H1 (cell line): ENCODE measurements at regions not wholly inside any gene's neighbourhood (a gene's known extent, or its start where the extent isn't known, plus 50 kb on each side); places are given as distances from the start of the nearest gene placed in this dataset.

Experiments
- CTCF ChIA-PET: fragments of 300-600 bp; sonication (Branson Sonifier 250); formaldehyde crosslinking; loops from one replicate; lab custom pipeline; 2021; ENCODE audit not compliant: partially characterized antibody; lab: Charles Lee
- POLR2A ChIA-PET: fragments of 300-600 bp; sonication (Branson Sonifier 250); formaldehyde crosslinking; loops from one replicate; lab custom pipeline; 2021; ENCODE audit warnings: inconsistent platforms; ENCODE audit not compliant: partially characterized antibody; lab: Charles Lee
- DNase-seq, 2 experiments: peaks; one replicate each; pipeline versions ENCODE4 v3.0.0 to v3.0.0-alpha.2; 2010 to 2022; ENCODE audit warnings: low spot score in 2 of 2, low read depth in 1 of 2, mixed read lengths in 1 of 2
- FAIRE-seq: peaks from 2 replicates; lab custom pipeline; 2011; peaks lifted over from hg19 to GRCh38; lab: Jason Lieb, UNC
- H2AFZ ChIP-seq: 2 replicates; pipeline ENCODE4 v1.8.1; 2012; ENCODE audit warnings: low read length, inconsistent platforms
- H2AK5ac ChIP-seq: 2 replicates; pipeline ENCODE4 v1.6.1; 2013; ENCODE audit warnings: low read depth, low read length
- H2BK120ac ChIP-seq: replicated peaks from 2 replicates; pipeline ENCODE3; 2013; ENCODE audit warnings: low read depth, low read length, inconsistent platforms
- H2BK12ac ChIP-seq: 2 replicates; pipeline ENCODE4 v1.6.1; 2013; ENCODE audit warnings: low read depth, low read length
- H2BK15ac ChIP-seq: 2 replicates; pipeline ENCODE4 v1.6.1; 2013; ENCODE audit warnings: low read length
- H2BK20ac ChIP-seq: 2 replicates; pipeline ENCODE4 v1.6.1; 2013; ENCODE audit warnings: low read length
- H2BK5ac ChIP-seq: 2 replicates; pipeline ENCODE4 v1.6.1; 2013; ENCODE audit warnings: low read depth, low read length
- H3K14ac ChIP-seq: 2 replicates; pipeline ENCODE4 v1.6.1; 2013; ENCODE audit warnings: inconsistent platforms; ENCODE audit not compliant: insufficient read length
- H3K18ac ChIP-seq: 2 replicates; pipeline ENCODE4 v1.6.1; 2013; ENCODE audit warnings: low read length; ENCODE audit errors: extremely low read depth
- H3K23ac ChIP-seq: 2 replicates; pipeline ENCODE4 v1.6.1; 2013; ENCODE audit warnings: inconsistent platforms; ENCODE audit not compliant: insufficient read length
- H3K23me2 ChIP-seq: 2 replicates; pipeline ENCODE4 v1.6.1; 2013; ENCODE audit warnings: low read depth, low read length
- H3K27ac ChIP-seq: 2 replicates; pipeline ENCODE4 v1.6.1; 2011; ENCODE audit warnings: low read depth, low read length, inconsistent platforms
- H3K27me3 ChIP-seq, 4 experiments: replicated peaks in 1 of 4; 1 replicate in 1 of 4; 2 replicates in 3 of 4; pipeline versions ENCODE4 v1.6.1 to v1.8.1; 2011 to 2013; ENCODE audit warnings: low read length in 3 of 4, mild to moderate bottlenecking in 3 of 4, inconsistent platforms in 2 of 4, mixed read lengths in 2 of 4, moderate library complexity in 1 of 4; ENCODE audit not compliant: control insufficient read depth in 3 of 4, insufficient read depth in 3 of 4; ENCODE audit errors: extremely low read depth in 1 of 4
- H3K36me3 ChIP-seq, 4 experiments: 2 replicates each; pipeline versions ENCODE4 v1.6.1 to v1.8.1; 2011 to 2013; ENCODE audit warnings: mild to moderate bottlenecking in 4 of 4, low read length in 3 of 4, moderate library complexity in 2 of 4, control low read depth in 1 of 4, inconsistent platforms in 1 of 4; ENCODE audit not compliant: insufficient read depth in 4 of 4, control insufficient read depth in 2 of 4
- H3K4ac ChIP-seq: replicated peaks from 2 replicates; pipeline ENCODE3; 2013; ENCODE audit warnings: low read length, low read depth, mixed read lengths, inconsistent platforms; ENCODE audit not compliant: insufficient read length
- H3K4me1 ChIP-seq, 4 experiments: replicated peaks in 1 of 4; 1 replicate in 1 of 4; 2 replicates in 3 of 4; pipeline versions ENCODE4 v1.6.1 to v1.8.1; 2011 to 2013; ENCODE audit warnings: low read length in 3 of 4, inconsistent platforms in 2 of 4, mixed read lengths in 1 of 4; ENCODE audit not compliant: insufficient read depth in 4 of 4, control insufficient read depth in 3 of 4
- H3K4me2 ChIP-seq, 2 experiments: 2 replicates each; pipeline versions ENCODE4 v1.6.1 to v1.8.1; 2011 to 2013; ENCODE audit warnings: low read depth in 2 of 2, low read length in 2 of 2, control low read depth in 1 of 2, inconsistent platforms in 1 of 2, mild to moderate bottlenecking in 1 of 2; ENCODE audit not compliant: insufficient read depth in 1 of 2
- H3K4me3 ChIP-seq, 4 experiments: fragments of 200-600, 300-600 bp in 1 of 4; sonication (generic), shearing (Covaris generic), sonication (Bioruptor Twin) in 1 of 4; 2 replicates each; pipeline versions ENCODE4 v1.5.1 to v1.8.1; 2011 to 2016; ENCODE audit warnings: low read length in 4 of 4, low read depth in 3 of 4, control low read depth in 2 of 4, inconsistent platforms in 2 of 4, mild to moderate bottlenecking in 2 of 4, mixed read lengths in 1 of 4, moderate library complexity in 1 of 4; ENCODE audit not compliant: insufficient read depth in 2 of 4; ENCODE audit errors: extremely low read depth in 1 of 4
- H3K56ac ChIP-seq: replicated peaks from 2 replicates; pipeline ENCODE3; 2013; ENCODE audit warnings: low read depth, mild to moderate bottlenecking, mixed read lengths, low read length, inconsistent platforms; ENCODE audit not compliant: insufficient read length
- H3K79me1 ChIP-seq: 2 replicates; pipeline ENCODE4 v1.6.1; 2013; ENCODE audit warnings: low read depth, low read length, control low read depth
- H3K79me2 ChIP-seq, 2 experiments: 2 replicates each; pipeline versions ENCODE4 v1.6.1 to v1.8.1; 2012 to 2013; ENCODE audit warnings: low read length in 2 of 2, mild to moderate bottlenecking in 2 of 2, inconsistent platforms in 1 of 2; ENCODE audit not compliant: insufficient read depth in 2 of 2, control insufficient read depth in 1 of 2
- H3K9ac ChIP-seq, 4 experiments: replicated peaks in 1 of 4; 1 replicate in 1 of 4; 2 replicates in 3 of 4; pipeline versions ENCODE4 v1.6.1 to v1.8.1; 2011 to 2013; ENCODE audit warnings: low read depth in 3 of 4, low read length in 3 of 4, control low read depth in 2 of 4, mild to moderate bottlenecking in 2 of 4, moderate library complexity in 2 of 4, inconsistent platforms in 1 of 4; ENCODE audit errors: extremely low read depth in 1 of 4
- H3K9me3 ChIP-seq, 2 experiments: 2 replicates each; pipeline versions ENCODE4 v1.6.1 to v1.8.1; 2012 to 2013; ENCODE audit warnings: mild to moderate bottlenecking in 2 of 2, moderate library complexity in 2 of 2, control low read depth in 1 of 2, inconsistent platforms in 1 of 2, low read depth in 1 of 2, low read length in 1 of 2, mixed read lengths in 1 of 2; ENCODE audit not compliant: insufficient read depth in 2 of 2
- H4K20me1 ChIP-seq, 2 experiments: replicated peaks in 1 of 2; 2 replicates each; pipeline versions ENCODE3 to v1.8.1; 2011 to 2013; ENCODE audit warnings: inconsistent platforms in 2 of 2, low read length in 2 of 2, mild to moderate bottlenecking in 1 of 2; ENCODE audit not compliant: insufficient read depth in 2 of 2, control insufficient read depth in 1 of 2
- H4K5ac ChIP-seq: 2 replicates; pipeline ENCODE4 v1.6.1; 2013; ENCODE audit warnings: low read length, low read depth, mixed read lengths, inconsistent platforms; ENCODE audit not compliant: insufficient read length
- H4K8ac ChIP-seq: 2 replicates; pipeline ENCODE4 v1.8.0; 2013; ENCODE audit warnings: mild to moderate bottlenecking, moderate library complexity, low read length, inconsistent platforms; ENCODE audit not compliant: insufficient read depth; ENCODE audit errors: extremely low read depth
- H4K91ac ChIP-seq: replicated peaks from 2 replicates; pipeline ENCODE3; 2013; ENCODE audit warnings: low read length, mixed read lengths, inconsistent platforms; ENCODE audit not compliant: insufficient read length
- BACH1 ChIP-seq: IDR thresholded peaks from 2 replicates; pipeline ENCODE4 v1.6.1; 2012; ENCODE audit warnings: low read length, improper control_type of control experiment
- BCL11A ChIP-seq, 2 experiments: IDR thresholded peaks; one replicate each; pipeline ENCODE4 v1.6.1; 2011; ENCODE audit warnings: low read depth in 2 of 2, low read length in 2 of 2, mild to moderate bottlenecking in 2 of 2
- E2F6 ChIP-seq: IDR thresholded peaks from 2 replicates; pipeline ENCODE4 v1.6.1; 2012; ENCODE audit warnings: inconsistent platforms
- EZH2 ChIP-seq: fragments of 200-600 bp; sonication (generic); IDR thresholded peaks from 2 replicates; pipeline ENCODE4 v1.7.1; 2012; ENCODE audit warnings: low read depth, mild to moderate bottlenecking, moderate library complexity, low read length, inconsistent platforms; ENCODE audit not compliant: severe bottlenecking
- FOSL1 ChIP-seq: IDR thresholded peaks from 2 replicates; pipeline ENCODE4 v1.6.1; 2011; ENCODE audit warnings: mild to moderate bottlenecking, low read depth, low read length, moderate library complexity; ENCODE audit not compliant: insufficient read depth
- JUN ChIP-seq: IDR thresholded peaks from 2 replicates; pipeline ENCODE4 v1.6.1; 2011; ENCODE audit warnings: low read depth, mild to moderate bottlenecking, improper control_type of control experiment, low read length
- RFX5 ChIP-seq: IDR thresholded peaks from 2 replicates; pipeline ENCODE4 v1.6.1; 2011; ENCODE audit warnings: low read depth, low read length, improper control_type of control experiment, borderline replicate concordance
- SIRT6 ChIP-seq: IDR thresholded peaks from one replicate; pipeline ENCODE4 v1.7.1; 2012; ENCODE audit warnings: low read length, inconsistent platforms
- TAF1 ChIP-seq: IDR thresholded peaks from 2 replicates; pipeline ENCODE4 v1.6.1; 2011; ENCODE audit warnings: mild to moderate bottlenecking, low read depth, low read length
- TAF7 ChIP-seq: optimal IDR thresholded peaks from 2 replicates; pipeline ENCODE3; 2011; ENCODE audit warnings: low read depth, mild to moderate bottlenecking, inconsistent platforms, low read length, moderate library complexity, borderline replicate concordance
- YY1 ChIP-seq: IDR thresholded peaks from 2 replicates; pipeline ENCODE4 v1.6.1; 2011; ENCODE audit warnings: low read depth, mild to moderate bottlenecking, low read length
- WGBS, 2 experiments: shearing (Covaris generic) in 1 of 2; methylation state at CpG; one replicate each; pipeline versions ENCODE4 v1.1.6 to v1.1.7; 2013 to 2015; ENCODE audit warnings: low lambda C conversion rate in 2 of 2, mixed read lengths in 2 of 2, inconsistent platforms in 1 of 2, low coverage in 1 of 2, missing lambda C conversion rate in 1 of 2; ENCODE audit not compliant: insufficient replicate concordance in 2 of 2, insufficient coverage in 1 of 2, insufficient read length in 1 of 2; ENCODE audit errors: extremely low coverage in 1 of 2, missing lambda C conversion rate in 1 of 2; 5-methylcytosine and 5-hydroxymethylcytosine counted together
- TF ChIP-seq, protein P1 (sequence below): IDR thresholded peaks from 2 replicates; pipeline ENCODE4 v1.6.1; 2011; ENCODE audit warnings: low read length, improper control_type of control experiment

DNA sequence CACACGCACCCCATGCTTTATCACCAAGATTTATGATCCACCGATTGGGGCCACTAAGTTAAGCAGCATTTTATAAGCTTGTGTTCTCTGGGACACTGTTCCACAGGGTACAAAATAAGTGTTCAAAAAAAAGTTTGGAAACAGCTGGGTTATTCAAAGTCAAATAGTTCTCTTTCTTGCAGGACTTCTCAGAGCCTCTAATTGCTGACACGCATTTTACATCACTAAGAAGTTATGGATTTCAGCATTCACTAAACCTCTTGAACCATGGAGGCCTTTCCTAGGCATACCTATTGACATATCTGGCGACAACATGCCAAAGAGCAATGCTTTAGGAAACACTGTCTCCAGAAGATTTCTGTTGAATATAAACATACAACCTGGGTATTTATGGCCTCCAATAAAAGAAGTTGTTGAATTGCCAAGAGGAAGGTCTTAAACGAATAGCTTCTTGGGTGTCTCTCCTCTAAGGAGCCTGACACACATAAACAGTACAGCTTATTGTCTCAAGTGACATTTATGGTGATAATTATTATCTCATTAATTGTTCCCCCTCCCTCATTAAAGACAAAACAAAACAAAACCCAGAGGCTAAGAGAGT lies 147.1 kb upstream of the ARHGAP20 start:
- Histone ChIP-seq H4K5ac (no peak overlapping the region), H2BK20ac (no peak overlapping the region), H3K23me2 (no peaks in the 10 kb centered on the region), H4K91ac (no peak overlapping the region), H2BK15ac (no peak overlapping the region), H3K9me3 (no peaks in the 10 kb centered on the region), H4K8ac (no peak overlapping the region), H2BK120ac (no peak overlapping the region), H2AFZ (no peak overlapping the region), H3K79me2 (no peaks in the 10 kb centered on the region), H3K18ac (no peak overlapping the region), H3K4me1 (no peaks in the 10 kb centered on the region), H3K4me3 (no peak overlapping the region), H3K56ac (no peak overlapping the region), H3K27me3 (no peaks in the 10 kb centered on the region), H3K36me3 (no peaks in the 10 kb centered on the region), H4K20me1 (no peaks in the 10 kb centered on the region), H2BK5ac (no peak overlapping the region), H3K9ac (no peak overlapping the region), H2BK12ac (no peak overlapping the region), H3K27ac (no peak overlapping the region), H3K4ac (no peak overlapping the region), H2AK5ac (no peak overlapping the region), H3K4me2 (no peak overlapping the region), H3K14ac (no peak overlapping the region), H3K79me1 (no peaks in the 10 kb centered on the region), H3K23ac (no peak overlapping the region)
- WGBS, 2 experiments, result 89% methylated on average over 5 of the region's 5 CpGs; no CpG with 5 or more reads in 1 of the 2 experiments
- ChIA-PET CTCF (interaction anchor here (0.5 to 1.1 kb wide), 2 partner anchors 10 to 508 kb away, joined by 3 read pairs; no protein-coding TSS in a partner anchor), POLR2A (no interaction called here)
- DNase-seq, result no peak
- no peak for FAIRE-seq
- TF ChIP-seq TAF7 (no peak), YY1 (no peak), FOSL1 (no peak), JUN (no peak), E2F6 (no peak), BCL11A (IDR thresholded peaks at IDR 0.05; ENCODE audit: low read depth in 2 of 2, low read length in 2 of 2) (no peak), TAF1 (no peak), SIRT6 (no peak), RFX5 (no peak), EZH2 (no peak), BACH1 (no peak)
- TF ChIP-seq, protein P1, sequence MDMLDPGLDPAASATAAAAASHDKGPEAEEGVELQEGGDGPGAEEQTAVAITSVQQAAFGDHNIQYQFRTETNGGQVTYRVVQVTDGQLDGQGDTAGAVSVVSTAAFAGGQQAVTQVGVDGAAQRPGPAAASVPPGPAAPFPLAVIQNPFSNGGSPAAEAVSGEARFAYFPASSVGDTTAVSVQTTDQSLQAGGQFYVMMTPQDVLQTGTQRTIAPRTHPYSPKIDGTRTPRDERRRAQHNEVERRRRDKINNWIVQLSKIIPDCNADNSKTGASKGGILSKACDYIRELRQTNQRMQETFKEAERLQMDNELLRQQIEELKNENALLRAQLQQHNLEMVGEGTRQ, result no peak
